Spleen (tissue), 7 donors: ENCODE measurements at regions not wholly inside any gene's neighbourhood (a gene's known extent, or its start where the extent isn't known, plus 50 kb on each side); places are given as distances from the start of the nearest gene placed in this dataset.

ENCODE experiments used
- POLR2A ChIP-seq, 3 donors: fragments of 450-650 bp; IDR thresholded peaks; one replicate each; pipeline ENCODE4 v1.5.1; 2017; ENCODE audit warnings: antibody characterized with exemption in 3 of 3, mild to moderate bottlenecking in 1 of 3
- POLR2AphosphoS5 ChIP-seq, 3 donors: sonication (generic); formaldehyde crosslinking; IDR thresholded peaks; one replicate each; pipeline ENCODE4 v1.5.1; 2017; ENCODE audit warnings: antibody characterized with exemption in 3 of 3
- TF ChIP-seq, protein P1 (sequence below), 11 experiments: fragments of 200-600 bp in 7 of 11; fragments of 450-650 bp in 4 of 11; sonication (generic) in 4 of 11; IDR thresholded peaks in 8 of 11; conservative IDR thresholded peaks in 3 of 11; 1 replicate in 7 of 11; 2 replicates in 4 of 11; pipeline versions ENCODE4 v1.4.0 to v1.8.0; 2016 to 2021; ENCODE audit warnings: antibody characterized with exemption in 11 of 11, inconsistent platforms in 4 of 11, mild to moderate bottlenecking in 1 of 11
- donor health status: DM: no; HTN: no; CAD: no; lungs with moderate emphysema.
- donor health status: DM: no; HTN: no; CAD: no.
- donor health status: DM: no; HTN: no; CAD: no.

DNA sequence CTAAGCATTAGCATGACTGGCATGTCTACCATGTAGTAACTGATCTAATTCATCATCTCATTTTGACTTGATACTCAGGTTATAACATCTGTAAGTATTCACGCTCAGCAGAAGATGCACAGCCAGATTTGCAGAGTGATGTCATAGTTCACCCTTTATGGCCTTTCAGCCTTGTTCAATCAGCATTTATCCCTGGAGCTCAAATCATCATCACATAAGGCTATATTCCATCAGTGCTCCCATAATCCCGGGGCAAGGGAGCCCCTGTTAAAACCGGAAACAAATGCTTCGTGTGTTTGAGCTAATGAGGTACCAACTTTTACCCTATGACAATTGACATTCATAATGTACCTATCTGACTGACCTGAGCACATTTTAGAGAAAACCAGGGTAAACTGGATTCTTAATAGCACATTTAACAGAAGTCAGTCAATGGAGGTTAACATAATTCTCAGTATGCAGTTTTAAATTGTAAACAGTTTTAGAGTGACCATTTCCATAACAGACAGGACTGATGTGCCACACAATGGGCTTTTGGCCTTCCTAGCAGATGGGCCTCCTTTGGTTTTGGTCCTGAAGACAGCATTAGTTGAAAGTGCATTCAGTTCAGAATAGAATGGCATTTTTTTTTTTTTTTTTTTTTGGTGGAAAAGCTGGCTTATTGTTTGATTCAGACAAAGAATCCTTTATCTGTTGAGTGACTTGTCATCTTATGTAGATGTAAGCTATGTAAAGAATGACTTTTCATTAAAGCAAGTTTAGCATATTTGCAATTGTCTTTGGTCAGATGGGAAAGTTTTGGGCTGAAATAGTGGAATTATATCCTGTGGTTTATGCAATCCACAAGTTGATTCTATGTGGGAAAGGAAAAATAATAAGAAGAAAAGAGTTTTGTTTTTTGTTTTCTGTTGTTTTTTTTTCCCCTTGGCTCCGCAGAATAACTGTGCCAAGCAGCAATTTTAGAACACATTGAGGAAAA, 866.0 kb upstream of the ACVR2A start:
- TF ChIP-seq, protein P1, sequence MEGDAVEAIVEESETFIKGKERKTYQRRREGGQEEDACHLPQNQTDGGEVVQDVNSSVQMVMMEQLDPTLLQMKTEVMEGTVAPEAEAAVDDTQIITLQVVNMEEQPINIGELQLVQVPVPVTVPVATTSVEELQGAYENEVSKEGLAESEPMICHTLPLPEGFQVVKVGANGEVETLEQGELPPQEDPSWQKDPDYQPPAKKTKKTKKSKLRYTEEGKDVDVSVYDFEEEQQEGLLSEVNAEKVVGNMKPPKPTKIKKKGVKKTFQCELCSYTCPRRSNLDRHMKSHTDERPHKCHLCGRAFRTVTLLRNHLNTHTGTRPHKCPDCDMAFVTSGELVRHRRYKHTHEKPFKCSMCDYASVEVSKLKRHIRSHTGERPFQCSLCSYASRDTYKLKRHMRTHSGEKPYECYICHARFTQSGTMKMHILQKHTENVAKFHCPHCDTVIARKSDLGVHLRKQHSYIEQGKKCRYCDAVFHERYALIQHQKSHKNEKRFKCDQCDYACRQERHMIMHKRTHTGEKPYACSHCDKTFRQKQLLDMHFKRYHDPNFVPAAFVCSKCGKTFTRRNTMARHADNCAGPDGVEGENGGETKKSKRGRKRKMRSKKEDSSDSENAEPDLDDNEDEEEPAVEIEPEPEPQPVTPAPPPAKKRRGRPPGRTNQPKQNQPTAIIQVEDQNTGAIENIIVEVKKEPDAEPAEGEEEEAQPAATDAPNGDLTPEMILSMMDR (IDR thresholded peaks at IDR 0.05 in 8 of 11, conservative IDR thresholded peaks at IDR 0.05 in 3 of 11): no peak
- TF ChIP-seq POLR2AphosphoS5 (IDR thresholded peaks at IDR 0.05) (no peak), POLR2A (IDR thresholded peaks at IDR 0.05) (no peak)
